Adrenal gland (tissue), 9 donors: ENCODE measurements at regions not wholly inside any gene's neighbourhood (a gene's known extent, or its start where the extent isn't known, plus 50 kb on each side); places are given as distances from the start of the nearest gene placed in this dataset.

Experiments
- DNase-seq, 7 donors: peaks; one replicate each; pipeline ENCODE4 v3.0.0-alpha.2; 2019 to 2020
- H3K27ac ChIP-seq, 5 donors: fragments of 200-600 bp; sonication (generic) in 4 of 5; 1 replicate in 3 of 5; 2 replicates in 2 of 5; pipeline versions ENCODE4 v1.5.1 to v1.8.0; 2016 to 2020; ENCODE audit warnings: mild to moderate bottlenecking in 1 of 5
- H3K27me3 ChIP-seq: fragments of 200-600 bp; 2 replicates; pipeline ENCODE4 v1.8.0; 2021
- H3K36me3 ChIP-seq, 2 donors: fragments of 200-600 bp; replicated peaks in 1 of 2; 1 replicate in 1 of 2; 2 replicates in 1 of 2; pipeline versions ENCODE4 v1.5.1 to v1.8.0; 2018 to 2022
- H3K4me1 ChIP-seq, 2 donors: fragments of 200-600 bp; replicated peaks in 1 of 2; 1 replicate in 1 of 2; 2 replicates in 1 of 2; pipeline versions ENCODE4 v1.5.1 to v1.8.0; 2018 to 2021
- H3K4me3 ChIP-seq, 4 donors: fragments of 200-600 bp; sonication (generic) in 3 of 4; one replicate each; pipeline ENCODE4 v1.5.1; 2016 to 2018
- H3K9me3 ChIP-seq, 3 donors: fragments of 200-600 bp; sonication (generic) in 1 of 3; replicated peaks in 1 of 3; 1 replicate in 2 of 3; 2 replicates in 1 of 3; pipeline versions ENCODE4 v1.5.1 to v1.8.0; 2016 to 2021
- POLR2A ChIP-seq, 2 donors: fragments of 450-650 bp; IDR thresholded peaks; one replicate each; pipeline ENCODE4 v1.6.1; 2017; ENCODE audit warnings: antibody characterized with exemption in 2 of 2, mild to moderate bottlenecking in 2 of 2, moderate library complexity in 1 of 2
- WGBS, 4 donors: extraction: QIAGEN DNeasy Blood & Tissue Kit in 2 of 4; methylation state at CpG; one replicate each; pipeline versions ENCODE4 v1.1.5 to v1.1.7; 2013 to 2017; 5-methylcytosine and 5-hydroxymethylcytosine counted together
- intact Hi-C, 2 donors: fragments of 100-400 bp; cut with DNase I; formaldehyde crosslinking; loops; one replicate each; pipeline versions ENCODE4 v1.14.1 to v1.15.0; 2022 to 2023
- TF ChIP-seq, protein P1 (sequence below), 6 experiments: fragments of 450-650 bp in 4 of 6; fragments of 200-600 bp in 2 of 6; sonication (generic) in 1 of 6; IDR thresholded peaks; 1 replicate in 5 of 6; 2 replicates in 1 of 6; pipeline versions ENCODE4 v1.5.1 to v1.8.0; 2016 to 2021; ENCODE audit warnings: antibody characterized with exemption in 6 of 6, mild to moderate bottlenecking in 2 of 6, moderate library complexity in 1 of 6
- donor health status: healthy with polysubstance abuse.
- donor health status: Bipolar disorder and iron deficiency.
- donor health status: DM: yes; HTN: yes; CAD: no.
- donor health status: DM: no; HTN: no; CAD: no.
- donor health status: DM: no; HTN: no; CAD: no.

- Histone ChIP-seq H3K27ac (no peak overlapping the region), H3K27me3 (no peaks in the 10 kb centered on the region), H3K4me1 (no peaks in the 10 kb centered on the region), H3K9me3 (no peaks in the 10 kb centered on the region), H3K4me3 (no peak overlapping the region), H3K36me3 (no peaks in the 10 kb centered on the region)
- peak in 1 of 7 donors; percentile 1 for DNase-seq
- intact Hi-C loops, result no loop called here
- TF ChIP-seq, protein P1, sequence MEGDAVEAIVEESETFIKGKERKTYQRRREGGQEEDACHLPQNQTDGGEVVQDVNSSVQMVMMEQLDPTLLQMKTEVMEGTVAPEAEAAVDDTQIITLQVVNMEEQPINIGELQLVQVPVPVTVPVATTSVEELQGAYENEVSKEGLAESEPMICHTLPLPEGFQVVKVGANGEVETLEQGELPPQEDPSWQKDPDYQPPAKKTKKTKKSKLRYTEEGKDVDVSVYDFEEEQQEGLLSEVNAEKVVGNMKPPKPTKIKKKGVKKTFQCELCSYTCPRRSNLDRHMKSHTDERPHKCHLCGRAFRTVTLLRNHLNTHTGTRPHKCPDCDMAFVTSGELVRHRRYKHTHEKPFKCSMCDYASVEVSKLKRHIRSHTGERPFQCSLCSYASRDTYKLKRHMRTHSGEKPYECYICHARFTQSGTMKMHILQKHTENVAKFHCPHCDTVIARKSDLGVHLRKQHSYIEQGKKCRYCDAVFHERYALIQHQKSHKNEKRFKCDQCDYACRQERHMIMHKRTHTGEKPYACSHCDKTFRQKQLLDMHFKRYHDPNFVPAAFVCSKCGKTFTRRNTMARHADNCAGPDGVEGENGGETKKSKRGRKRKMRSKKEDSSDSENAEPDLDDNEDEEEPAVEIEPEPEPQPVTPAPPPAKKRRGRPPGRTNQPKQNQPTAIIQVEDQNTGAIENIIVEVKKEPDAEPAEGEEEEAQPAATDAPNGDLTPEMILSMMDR (IDR thresholded peaks at IDR 0.05), result no peak
- no peak for TF ChIP-seq POLR2A (IDR thresholded peaks at IDR 0.05)
- 61 to 81% (median 75%) methylated on average over 11 of the region's 11 CpGs for WGBS, 4 donors
Measured at GRCh38 chr10:128971374-128972035, 495.5 kb upstream of the MGMT start.

DNA sequence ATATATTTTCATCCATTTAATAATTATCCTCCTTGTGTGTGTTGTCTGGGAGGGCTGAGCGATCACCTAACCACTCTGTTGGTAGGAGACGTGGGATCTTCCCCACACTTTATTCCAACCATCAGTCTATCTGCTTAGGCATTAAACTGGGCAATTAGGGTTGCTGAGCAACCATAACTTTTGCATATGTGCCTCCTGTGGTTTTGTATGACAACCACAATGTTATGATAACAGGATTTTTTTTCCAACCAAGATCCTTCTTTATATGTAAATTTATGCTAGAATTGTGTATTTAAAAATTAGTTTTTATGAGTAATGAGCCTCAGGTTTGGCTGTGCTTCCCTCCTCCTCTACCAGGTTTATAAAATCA, 495.0 kb upstream of the MGMT start:
- TF ChIP-seq, protein P1 (IDR thresholded peaks at IDR 0.05), result no peak
- TF ChIP-seq POLR2A (IDR thresholded peaks at IDR 0.05), result no peak
- H3K27me3 ChIP-seq, result no peaks in the 10 kb centered on the region
- H3K36me3 ChIP-seq, result no peaks in the 10 kb centered on the region
- intact Hi-C loops, result no loop called here
- no peak overlapping the region for H3K27ac ChIP-seq
- no peaks in the 10 kb centered on the region for H3K4me1 ChIP-seq
- no peak for DNase-seq
- no peaks in the 10 kb centered on the region for H3K9me3 ChIP-seq
- no peak overlapping the region for H3K4me3 ChIP-seq
- 60 to 83% (median 75%) methylated on average over 2 of the region's 2 CpGs for WGBS, 4 donors

DNA sequence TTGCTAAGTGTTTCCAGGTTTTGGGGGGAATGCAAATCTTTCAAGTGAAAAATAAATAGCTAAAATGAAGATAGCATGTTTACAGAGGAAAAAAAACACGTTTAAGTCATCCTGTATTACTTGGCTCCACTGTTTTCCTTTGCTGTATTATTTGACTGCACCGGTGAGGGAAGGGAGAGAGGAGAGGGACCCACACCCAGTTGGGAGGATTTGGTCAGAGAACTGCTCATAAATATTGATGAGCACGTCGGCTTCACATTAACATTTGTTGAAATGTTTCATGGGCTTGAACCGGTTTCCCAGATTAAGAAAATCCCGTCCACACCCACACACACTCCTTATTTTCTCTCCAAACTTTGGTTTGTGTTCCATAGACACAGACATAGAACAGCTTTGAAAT, 493.8 kb upstream of the MGMT start:
- TF ChIP-seq POLR2A (IDR thresholded peaks at IDR 0.05), result no peak
- TF ChIP-seq, protein P1 (IDR thresholded peaks at IDR 0.05), result no peak
- Histone ChIP-seq H3K4me1 (no peaks in the 10 kb centered on the region), H3K27me3 (no peaks in the 10 kb centered on the region), H3K36me3 (no peaks in the 10 kb centered on the region), H3K4me3 (no peak overlapping the region), H3K27ac (no peak overlapping the region), H3K9me3 (no peaks in the 10 kb centered on the region)
- 59 to 73% (median 66%) methylated on average over 6 of the region's 6 CpGs for WGBS, 4 donors
- DNase-seq, result no peak
- intact Hi-C loops, result no loop called here

- no peak overlapping the region for H3K27ac ChIP-seq
- peak in 1 of 7 donors; percentile 4 for DNase-seq
- H3K4me3 ChIP-seq, result no peak overlapping the region
- WGBS, 4 donors, result 73 to 93% (median 80%) methylated on average over 7 to 8 of the region's 8 CpGs
- H3K27me3 ChIP-seq, result no peaks in the 10 kb centered on the region
- H3K9me3 ChIP-seq, result no peaks in the 10 kb centered on the region
- no peak for TF ChIP-seq POLR2A (IDR thresholded peaks at IDR 0.05)
- TF ChIP-seq, protein P1 (IDR thresholded peaks at IDR 0.05), result no peak
- H3K36me3 ChIP-seq, result no peaks in the 10 kb centered on the region
- intact Hi-C loops, result no loop called here
- no peaks in the 10 kb centered on the region for H3K4me1 ChIP-seq
Measured at GRCh38 chr10:128976856-128977255, 490.2 kb upstream of the MGMT start.
